ENCODE measurements at regions not wholly inside any gene's neighbourhood (a gene's known extent, or its start where the extent isn't known, plus 50 kb on each side); places are given as distances from the start of the nearest gene placed in this dataset.
"Not testable (repeated sequence)": the region's sequence is repeated elsewhere in the genome, so short reads cannot be mapped to it uniquely, and the experiment has no call there.

- peak; percentile 78 for DNase-seq
Observed at GRCh38 chr4:71211748-71212147, 127.1 kb upstream of the SLC4A4 start.

GRCh38 chr4:71212216-71212615 lies 126.6 kb upstream of the SLC4A4 start:
- peak; percentile 50 for DNase-seq

- DNase-seq: no peak
Observed at GRCh38 chr4:71214578-71214977, 124.2 kb upstream of the SLC4A4 start.

- no peak for DNase-seq
Observed at GRCh38 chr4:71216316-71216959, 122.4 kb upstream of the SLC4A4 start.

GRCh38 chr4:71217688-71218087 lies 121.1 kb upstream of the SLC4A4 start:
- peak; percentile 58 for DNase-seq

- not testable (repeated sequence) for DNase-seq
Observed at GRCh38 chr4:71220848-71221247, 118.0 kb upstream of the SLC4A4 start.

GRCh38 chr4:71221510-71222466 lies 117.0 kb upstream of the SLC4A4 start:
- no peak for DNase-seq

GRCh38 chr4:71222661-71223060 lies 116.2 kb upstream of the SLC4A4 start:
- DNase-seq: peak; percentile 29

- peak; percentile 64 for DNase-seq
Observed at GRCh38 chr4:71229477-71230270, 109.1 kb upstream of the SLC4A4 start.

- peak; percentile 27 for DNase-seq
Observed at GRCh38 chr4:71230271-71231128, 108.3 kb upstream of the SLC4A4 start.

- DNase-seq: peak; percentile 61
Observed at GRCh38 chr4:71231129-71232055, 107.4 kb upstream of the SLC4A4 start.

- DNase-seq: peak; percentile 65
Observed at GRCh38 chr4:71232056-71232430, 106.8 kb upstream of the SLC4A4 start.

- DNase-seq: no peak
Observed at GRCh38 chr4:71232846-71233245, 106.0 kb upstream of the SLC4A4 start.

GRCh38 chr4:71235311-71236201 lies 103.3 kb upstream of the SLC4A4 start:
- no peak for DNase-seq

GRCh38 chr4:71236226-71236625 lies 102.6 kb upstream of the SLC4A4 start:
- no peak for DNase-seq

GRCh38 chr4:71237641-71238040 lies 101.2 kb upstream of the SLC4A4 start:
- DNase-seq: no peak

GRCh38 chr4:71239365-71239764 lies 99.5 kb upstream of the SLC4A4 start:
- peak; percentile 51 for DNase-seq

GRCh38 chr4:71240094-71240493 lies 98.7 kb upstream of the SLC4A4 start:
- no peak for DNase-seq

- no peak for DNase-seq
Observed at GRCh38 chr4:71241501-71242288, 97.1 kb upstream of the SLC4A4 start.
